Glutamatergic neuron (in vitro differentiated cells): ENCODE measurements at regions not wholly inside any gene's neighbourhood (a gene's known extent, or its start where the extent isn't known, plus 50 kb on each side); places are given as distances from the start of the nearest gene placed in this dataset.

Experiments used
- DNase-seq: peaks from one replicate; pipeline ENCODE4 v3.0.0; 2022
- H3K27ac Mint-ChIP-seq: one replicate; pipeline ENCODE4 v1.8.0; 2020; ENCODE audit warnings: mild to moderate bottlenecking, mixed read lengths, inconsistent platforms; ENCODE audit not compliant: unreplicated experiment
- H3K27me3 Mint-ChIP-seq: one replicate; pipeline ENCODE4 v1.8.0; 2020; ENCODE audit warnings: mild to moderate bottlenecking, moderate library complexity, mixed read lengths, inconsistent platforms; ENCODE audit not compliant: unreplicated experiment
- H3K36me3 Mint-ChIP-seq: one replicate; pipeline ENCODE4 v1.8.0; 2020; ENCODE audit warnings: mild to moderate bottlenecking, mixed read lengths, inconsistent platforms; ENCODE audit not compliant: unreplicated experiment
- H3K4me1 Mint-ChIP-seq: one replicate; pipeline ENCODE4 v1.8.0; 2020; ENCODE audit warnings: mild to moderate bottlenecking, low read depth, mixed read lengths, inconsistent platforms; ENCODE audit not compliant: unreplicated experiment
- H3K4me3 Mint-ChIP-seq: one replicate; pipeline ENCODE4 v1.8.0; 2020; ENCODE audit warnings: mild to moderate bottlenecking, mixed read lengths, inconsistent platforms; ENCODE audit not compliant: unreplicated experiment
- H3K9me3 Mint-ChIP-seq: one replicate; pipeline ENCODE4 v1.8.0; 2020; ENCODE audit warnings: mild to moderate bottlenecking, moderate library complexity, mixed read lengths, inconsistent platforms; ENCODE audit not compliant: unreplicated experiment
- CTCF ChIP-seq: fragments of 200-600 bp; sonication (generic); IDR thresholded peaks from one replicate; pipeline ENCODE4 v1.5.0; 2021; ENCODE audit not compliant: partially characterized antibody, unreplicated experiment

DNA sequence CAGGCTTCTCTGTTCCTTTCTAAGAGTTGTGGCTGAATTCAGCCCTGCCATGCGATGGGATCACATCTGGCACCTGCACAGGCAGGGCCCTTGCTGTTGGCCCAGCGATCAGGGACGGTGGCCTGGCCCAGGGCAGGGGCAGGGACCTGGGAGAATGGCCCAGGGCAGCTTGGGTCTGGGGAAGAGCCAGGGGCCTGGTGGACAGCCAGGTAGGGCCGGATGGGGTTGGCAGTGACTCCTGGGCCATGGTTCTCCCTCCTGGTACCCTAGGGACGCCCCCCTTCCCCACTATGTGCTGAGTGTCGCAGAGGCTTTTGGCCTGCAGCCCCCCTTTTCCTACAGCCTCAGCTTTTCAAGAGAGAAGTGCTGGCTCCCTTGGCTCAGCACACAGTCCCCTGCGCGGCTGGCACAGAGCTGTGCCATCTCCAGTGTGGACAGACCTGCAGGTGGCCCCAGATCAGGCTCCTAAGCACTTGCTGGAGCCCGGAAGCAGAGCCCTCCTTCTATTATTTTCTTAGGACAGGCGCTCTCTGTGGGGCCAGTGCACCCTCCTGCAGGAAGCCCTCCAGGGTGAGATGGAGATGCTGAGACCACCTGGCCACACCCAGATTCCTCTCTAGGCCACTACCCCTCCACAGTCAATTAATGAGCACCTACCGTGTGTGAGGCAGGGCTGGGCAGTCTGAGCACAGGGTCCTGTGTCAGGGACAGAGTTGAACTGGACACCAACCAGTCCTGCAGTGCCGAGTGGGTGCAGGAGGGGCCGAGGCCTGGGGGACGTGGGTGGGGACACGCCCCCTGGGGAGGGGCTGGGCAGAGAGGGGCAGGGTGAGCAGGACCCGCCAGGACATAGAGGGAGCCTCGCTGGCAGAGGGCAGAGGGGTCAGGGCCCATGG is 267.6 kb downstream of the ADGRD1 start:
- H3K4me1 Mint-ChIP-seq, result peaks cover 17% of the 10 kb centered on the region
- no peak overlapping the region for H3K27ac Mint-ChIP-seq
- no peak overlapping the region for H3K4me3 Mint-ChIP-seq
- no peaks in the 10 kb centered on the region for H3K36me3 Mint-ChIP-seq
- DNase-seq, result no peak
- H3K27me3 Mint-ChIP-seq, result peaks cover 6% of the 10 kb centered on the region
- H3K9me3 Mint-ChIP-seq, result no peaks in the 10 kb centered on the region
- no peak for TF ChIP-seq CTCF

DNA sequence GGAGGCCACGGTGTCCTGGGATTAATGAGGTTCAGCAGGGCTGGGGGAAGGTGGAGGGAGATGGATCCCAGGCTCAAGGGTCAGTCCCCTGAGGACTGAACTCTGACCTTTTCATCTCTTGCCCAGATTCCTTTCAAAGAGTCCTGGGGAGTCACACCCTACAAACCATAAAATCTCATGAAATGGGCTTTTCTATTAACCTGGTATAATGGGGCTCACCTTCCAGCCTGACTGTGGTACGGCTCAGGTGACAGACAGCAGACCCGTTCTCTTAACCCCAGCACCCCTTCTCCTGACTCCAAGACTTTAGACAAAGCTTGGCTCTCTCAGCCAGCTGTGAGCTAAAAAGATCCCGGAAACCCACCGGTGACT is 268.2 kb downstream of the ADGRD1 start:
- Mint-ChIP-seq H3K4me1 (peaks cover 16% of the 10 kb centered on the region), H3K4me3 (no peak overlapping the region), H3K36me3 (no peaks in the 10 kb centered on the region), H3K27ac (no peak overlapping the region), H3K9me3 (no peaks in the 10 kb centered on the region), H3K27me3 (peaks cover 6% of the 10 kb centered on the region)
- DNase-seq, result no peak
- TF ChIP-seq CTCF, result no peak

GRCh38 chr12:131222329-131223139 is 268.8 kb downstream of the ADGRD1 start:
- no peak overlapping the region for H3K27ac Mint-ChIP-seq
- TF ChIP-seq CTCF, result no peak
- no peaks in the 10 kb centered on the region for H3K36me3 Mint-ChIP-seq
- peaks cover 11% of the 10 kb centered on the region for H3K4me1 Mint-ChIP-seq
- H3K9me3 Mint-ChIP-seq, result peaks cover 3% of the 10 kb centered on the region
- H3K4me3 Mint-ChIP-seq, result no peak overlapping the region
- H3K27me3 Mint-ChIP-seq, result peaks cover 5% of the 10 kb centered on the region
- DNase-seq, result no peak

DNA sequence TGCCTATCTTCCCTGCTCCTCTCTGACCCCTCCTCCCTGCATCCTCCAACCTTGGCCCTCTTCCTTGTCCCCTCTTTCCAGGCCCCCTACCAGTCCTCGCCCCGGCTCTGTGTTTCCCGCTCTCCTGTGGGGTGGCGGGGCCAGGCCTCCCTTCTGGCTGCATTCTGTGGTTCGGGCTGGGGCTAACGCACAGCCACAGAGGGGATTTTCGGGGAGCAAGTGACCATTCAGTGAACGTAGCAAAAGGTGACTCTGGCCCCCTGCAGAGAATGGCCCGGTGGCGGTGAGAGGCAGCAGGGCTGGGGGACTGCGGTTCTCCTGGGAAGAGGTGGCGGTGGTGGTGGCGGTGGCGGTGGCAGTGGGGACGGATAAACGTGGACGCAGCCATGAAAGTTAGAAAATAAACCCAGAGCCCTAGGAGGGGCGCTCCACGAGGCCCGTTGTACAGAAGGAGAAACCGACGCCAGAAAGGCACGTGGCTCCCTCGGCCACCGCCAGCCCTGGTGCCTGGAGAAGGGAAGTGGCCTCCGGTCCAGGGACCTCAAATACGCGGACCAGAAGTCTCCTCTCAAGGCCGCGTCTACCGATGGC is 269.6 kb downstream of the ADGRD1 start:
- Mint-ChIP-seq H3K36me3 (no peaks in the 10 kb centered on the region), H3K4me3 (no peak overlapping the region), H3K27ac (no peak overlapping the region), H3K9me3 (peaks cover 3% of the 10 kb centered on the region), H3K4me1 (peaks cover 6% of the 10 kb centered on the region), H3K27me3 (peaks cover 5% of the 10 kb centered on the region)
- DNase-seq, result no peak
- no peak for TF ChIP-seq CTCF
